GM06990 (cell line): ENCODE measurements at regions not wholly inside any gene's neighbourhood (a gene's known extent, or its start where the extent isn't known, plus 50 kb on each side); places are given as distances from the start of the nearest gene placed in this dataset.

Experiments
- DNase-seq: peaks from one replicate; pipeline ENCODE4 v3.0.0-alpha.2; 2011; ENCODE audit not compliant: insufficient read length; ENCODE audit errors: extremely low read depth
- H3K27me3 ChIP-seq: replicated peaks from 2 replicates; pipeline ENCODE4 v1.6.0; 2011; ENCODE audit warnings: low read length; ENCODE audit not compliant: control insufficient read depth, insufficient read depth
- H3K36me3 ChIP-seq: 2 replicates; pipeline ENCODE4 v1.5.1; 2011; ENCODE audit warnings: low read length; ENCODE audit not compliant: control insufficient read depth, insufficient read depth
- H3K4me3 ChIP-seq: replicated peaks from 2 replicates; pipeline ENCODE4 v1.5.1; 2011; ENCODE audit warnings: low read depth, mild to moderate bottlenecking, control low read depth, low read length
- TF ChIP-seq, protein P1 (sequence below): IDR thresholded peaks from 2 replicates; pipeline ENCODE4 v1.5.1; 2011; ENCODE audit warnings: low read length, control low read depth, mild to moderate bottlenecking, inconsistent platforms; ENCODE audit not compliant: insufficient read depth, poor library complexity, severe bottlenecking

DNA sequence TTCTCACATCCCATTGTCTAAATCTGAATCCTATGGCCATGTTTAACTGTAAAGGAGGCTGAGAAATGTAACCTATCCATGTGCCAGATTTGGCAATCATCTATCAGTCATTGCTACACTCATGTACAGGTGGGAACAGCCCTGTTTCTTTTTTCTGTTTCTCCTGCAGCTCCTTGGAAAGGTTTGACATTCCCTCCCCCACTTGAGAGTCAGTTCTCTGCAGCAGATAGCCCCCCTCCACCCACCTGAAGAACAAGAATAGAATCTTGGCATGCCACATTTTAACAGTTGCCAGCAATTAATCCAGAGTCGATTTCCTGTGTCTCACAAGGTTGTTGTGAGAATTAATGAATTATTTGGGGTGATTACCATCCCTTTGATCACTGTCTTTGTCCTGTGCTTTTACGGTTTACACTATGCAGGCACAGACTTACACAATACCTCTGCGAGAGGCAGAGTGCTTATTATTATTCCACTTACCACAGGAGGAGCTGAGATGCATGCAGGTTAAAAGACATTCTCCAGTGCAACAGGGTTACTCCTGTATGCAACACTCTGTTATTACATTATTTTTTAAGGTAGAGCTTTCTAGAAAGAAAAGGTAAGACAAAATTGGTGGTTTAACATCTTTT is 351.0 kb upstream of the THRB start:
- no peak overlapping the region for H3K4me3 ChIP-seq
- DNase-seq: no peak
- H3K36me3 ChIP-seq: no peaks in the 10 kb centered on the region
- no peaks in the 10 kb centered on the region for H3K27me3 ChIP-seq
- TF ChIP-seq, protein P1, sequence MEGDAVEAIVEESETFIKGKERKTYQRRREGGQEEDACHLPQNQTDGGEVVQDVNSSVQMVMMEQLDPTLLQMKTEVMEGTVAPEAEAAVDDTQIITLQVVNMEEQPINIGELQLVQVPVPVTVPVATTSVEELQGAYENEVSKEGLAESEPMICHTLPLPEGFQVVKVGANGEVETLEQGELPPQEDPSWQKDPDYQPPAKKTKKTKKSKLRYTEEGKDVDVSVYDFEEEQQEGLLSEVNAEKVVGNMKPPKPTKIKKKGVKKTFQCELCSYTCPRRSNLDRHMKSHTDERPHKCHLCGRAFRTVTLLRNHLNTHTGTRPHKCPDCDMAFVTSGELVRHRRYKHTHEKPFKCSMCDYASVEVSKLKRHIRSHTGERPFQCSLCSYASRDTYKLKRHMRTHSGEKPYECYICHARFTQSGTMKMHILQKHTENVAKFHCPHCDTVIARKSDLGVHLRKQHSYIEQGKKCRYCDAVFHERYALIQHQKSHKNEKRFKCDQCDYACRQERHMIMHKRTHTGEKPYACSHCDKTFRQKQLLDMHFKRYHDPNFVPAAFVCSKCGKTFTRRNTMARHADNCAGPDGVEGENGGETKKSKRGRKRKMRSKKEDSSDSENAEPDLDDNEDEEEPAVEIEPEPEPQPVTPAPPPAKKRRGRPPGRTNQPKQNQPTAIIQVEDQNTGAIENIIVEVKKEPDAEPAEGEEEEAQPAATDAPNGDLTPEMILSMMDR: no peak

DNA sequence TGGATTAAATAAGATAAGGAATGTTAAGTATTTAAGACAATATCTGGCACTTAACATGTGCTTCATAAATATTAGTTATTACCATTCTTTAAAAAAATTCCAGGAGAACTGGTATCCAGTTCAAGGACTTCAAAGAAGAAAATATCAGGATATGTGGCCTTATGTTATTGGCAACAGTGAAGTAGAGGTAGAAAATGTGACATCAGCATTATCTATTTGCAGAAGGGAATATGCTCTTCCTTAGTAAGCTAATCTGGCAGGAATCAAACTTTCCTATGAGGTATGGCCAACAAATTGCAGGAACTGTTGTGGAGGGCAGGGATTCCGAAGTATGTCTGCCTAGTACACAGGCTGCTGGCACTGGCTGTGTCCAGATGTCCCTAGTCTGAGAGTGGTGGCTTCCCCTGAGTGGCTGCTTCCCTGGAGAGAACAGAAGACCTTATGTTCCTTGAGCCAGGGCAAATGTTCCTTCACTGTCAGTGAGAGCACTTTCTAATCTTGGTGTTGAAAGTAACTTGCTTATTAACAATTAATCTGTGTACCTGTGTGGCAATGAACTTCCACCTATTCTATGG is 351.7 kb upstream of the THRB start:
- Histone ChIP-seq H3K36me3 (no peaks in the 10 kb centered on the region), H3K4me3 (no peak overlapping the region), H3K27me3 (no peaks in the 10 kb centered on the region)
- TF ChIP-seq, protein P1: no peak
- no peak for DNase-seq

DNA sequence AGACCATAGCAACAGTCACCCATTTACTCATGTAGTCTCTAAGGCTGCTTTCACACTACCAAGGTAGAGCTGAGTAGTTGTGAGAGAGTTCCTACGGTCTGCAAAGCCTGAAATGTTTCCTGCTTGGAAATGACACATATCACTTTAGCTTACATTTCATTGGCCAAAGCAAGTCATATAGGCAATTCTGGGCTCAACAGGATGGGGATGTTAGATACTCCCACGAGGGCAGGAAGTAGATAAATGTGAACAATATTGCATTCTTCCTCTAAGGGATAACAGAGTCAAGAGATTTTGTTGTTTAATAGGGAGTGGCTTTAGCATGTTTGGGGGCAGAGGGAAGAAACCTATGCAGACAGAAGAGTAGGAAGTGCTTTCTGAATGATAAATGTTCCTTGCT is 355.6 kb upstream of the THRB start:
- TF ChIP-seq, protein P1: no peak
- no peak overlapping the region for H3K4me3 ChIP-seq
- no peaks in the 10 kb centered on the region for H3K36me3 ChIP-seq
- H3K27me3 ChIP-seq: no peaks in the 10 kb centered on the region
- no peak for DNase-seq

DNA sequence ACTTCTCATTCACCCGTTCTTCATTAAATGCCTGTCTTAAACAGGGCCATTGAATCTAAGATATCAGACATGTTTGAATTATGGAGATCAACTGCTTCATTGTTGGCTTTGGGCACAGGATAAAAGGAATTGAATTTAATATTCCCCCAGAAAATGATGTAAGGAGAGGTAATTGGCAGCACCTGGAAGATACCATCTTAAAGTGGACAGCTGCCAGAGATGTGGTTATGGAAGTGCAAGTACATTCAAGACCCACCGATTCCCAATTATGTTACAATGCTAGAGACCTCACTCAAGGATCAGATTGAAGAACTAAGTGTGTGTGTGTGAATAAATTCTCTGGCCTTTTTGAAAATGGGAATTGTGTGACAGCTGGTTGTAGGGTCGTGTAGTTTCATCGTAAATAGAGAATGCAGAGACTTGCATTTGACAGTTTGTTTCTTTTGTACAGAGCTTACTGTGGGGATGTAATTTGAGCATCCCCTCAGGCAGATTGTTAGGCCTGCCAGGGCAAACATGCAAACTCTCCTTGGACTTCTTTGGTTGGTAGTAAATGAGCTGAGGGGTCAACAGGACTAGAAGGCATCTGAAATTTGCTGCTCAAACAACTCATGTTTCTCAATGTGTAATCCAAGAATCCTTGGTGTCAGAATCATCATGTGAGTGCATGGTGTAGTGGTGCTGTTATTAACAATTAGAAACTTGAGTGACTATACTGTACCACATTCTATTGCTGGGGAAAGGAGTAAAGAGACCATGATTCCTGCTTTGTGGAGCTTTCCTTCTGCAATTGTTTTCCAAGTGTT is 359.2 kb upstream of the THRB start:
- Histone ChIP-seq H3K4me3 (no peak overlapping the region), H3K27me3 (no peaks in the 10 kb centered on the region), H3K36me3 (no peaks in the 10 kb centered on the region)
- TF ChIP-seq, protein P1: no peak
- DNase-seq: no peak

DNA sequence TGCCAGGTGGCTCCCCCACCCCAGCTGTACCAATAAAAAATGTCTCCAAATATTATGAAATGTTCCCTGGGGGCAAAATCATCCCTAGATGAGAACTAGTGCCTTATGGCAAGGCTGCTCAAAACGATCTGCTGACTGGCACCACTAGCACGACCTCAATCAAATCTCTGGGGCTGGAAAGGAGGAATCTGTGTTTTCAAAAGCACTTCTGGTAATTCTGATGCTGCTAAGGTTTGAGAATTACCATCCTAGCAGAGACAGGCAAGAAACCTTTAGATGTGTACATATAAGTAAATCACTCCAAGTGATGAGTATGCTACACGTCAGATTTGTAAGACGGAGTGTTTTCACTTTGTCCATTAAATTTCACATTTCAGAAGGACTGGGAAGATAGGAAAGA is 360.1 kb upstream of the THRB start:
- DNase-seq: no peak
- no peaks in the 10 kb centered on the region for H3K27me3 ChIP-seq
- H3K4me3 ChIP-seq: no peak overlapping the region
- no peaks in the 10 kb centered on the region for H3K36me3 ChIP-seq
- TF ChIP-seq, protein P1: no peak
